AG09309 (cell line): ENCODE measurements at regions not wholly inside any gene's neighbourhood (a gene's known extent, or its start where the extent isn't known, plus 50 kb on each side); places are given as distances from the start of the nearest gene placed in this dataset.

Experiments
- DNase-seq: peaks from one replicate; pipeline ENCODE4 v3.0.0-alpha.2; 2010; ENCODE audit warnings: low read depth
- H3K4me3 ChIP-seq: 2 replicates; pipeline ENCODE4 v1.5.1; 2011; ENCODE audit warnings: mild to moderate bottlenecking, low read depth, low read length, moderate library complexity; ENCODE audit not compliant: control insufficient read depth
- TF ChIP-seq, protein P1 (sequence below): IDR thresholded peaks from 2 replicates; pipeline ENCODE4 v1.5.1; 2011; ENCODE audit warnings: mild to moderate bottlenecking, low read depth, low read length, inconsistent platforms; ENCODE audit not compliant: insufficient read depth, control insufficient read depth; ENCODE audit errors: missing control alignments

- no peak for DNase-seq
- TF ChIP-seq, protein P1, sequence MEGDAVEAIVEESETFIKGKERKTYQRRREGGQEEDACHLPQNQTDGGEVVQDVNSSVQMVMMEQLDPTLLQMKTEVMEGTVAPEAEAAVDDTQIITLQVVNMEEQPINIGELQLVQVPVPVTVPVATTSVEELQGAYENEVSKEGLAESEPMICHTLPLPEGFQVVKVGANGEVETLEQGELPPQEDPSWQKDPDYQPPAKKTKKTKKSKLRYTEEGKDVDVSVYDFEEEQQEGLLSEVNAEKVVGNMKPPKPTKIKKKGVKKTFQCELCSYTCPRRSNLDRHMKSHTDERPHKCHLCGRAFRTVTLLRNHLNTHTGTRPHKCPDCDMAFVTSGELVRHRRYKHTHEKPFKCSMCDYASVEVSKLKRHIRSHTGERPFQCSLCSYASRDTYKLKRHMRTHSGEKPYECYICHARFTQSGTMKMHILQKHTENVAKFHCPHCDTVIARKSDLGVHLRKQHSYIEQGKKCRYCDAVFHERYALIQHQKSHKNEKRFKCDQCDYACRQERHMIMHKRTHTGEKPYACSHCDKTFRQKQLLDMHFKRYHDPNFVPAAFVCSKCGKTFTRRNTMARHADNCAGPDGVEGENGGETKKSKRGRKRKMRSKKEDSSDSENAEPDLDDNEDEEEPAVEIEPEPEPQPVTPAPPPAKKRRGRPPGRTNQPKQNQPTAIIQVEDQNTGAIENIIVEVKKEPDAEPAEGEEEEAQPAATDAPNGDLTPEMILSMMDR: no peak
- H3K4me3 ChIP-seq: no peak overlapping the region
These were observed 753.2 kb downstream of the ARAP2 start for GRCh38 chr4:35491093-35491492.

GRCh38 chr4:35493977-35494376 is 750.3 kb downstream of the ARAP2 start:
- no peak overlapping the region for H3K4me3 ChIP-seq
- TF ChIP-seq, protein P1: no peak
- no peak for DNase-seq

- no peak for DNase-seq
- TF ChIP-seq, protein P1: no peak
- no peak overlapping the region for H3K4me3 ChIP-seq
These were observed 749.4 kb downstream of the ARAP2 start for GRCh38 chr4:35494955-35495354.

DNA sequence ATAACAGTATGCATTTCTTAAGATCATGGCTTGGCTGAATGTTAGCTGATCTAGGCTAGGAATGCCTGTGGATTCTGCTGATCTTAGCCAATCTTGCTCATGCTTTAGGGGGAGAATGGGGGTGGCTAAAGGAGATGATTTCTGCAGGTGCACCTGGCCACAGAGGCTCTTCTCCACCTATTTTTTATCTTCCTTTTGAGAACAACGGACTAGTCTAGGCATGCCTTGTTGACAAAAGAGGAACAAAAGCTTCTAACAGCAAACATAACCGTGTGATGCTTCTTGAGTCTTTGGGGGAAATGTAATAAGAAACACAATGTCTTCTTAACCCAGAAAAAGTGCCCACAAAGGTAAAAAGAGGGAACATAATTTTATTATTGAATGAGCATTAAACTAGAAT is 743.5 kb downstream of the ARAP2 start:
- H3K4me3 ChIP-seq: no peak overlapping the region
- DNase-seq: no peak
- TF ChIP-seq, protein P1: no peak

DNA sequence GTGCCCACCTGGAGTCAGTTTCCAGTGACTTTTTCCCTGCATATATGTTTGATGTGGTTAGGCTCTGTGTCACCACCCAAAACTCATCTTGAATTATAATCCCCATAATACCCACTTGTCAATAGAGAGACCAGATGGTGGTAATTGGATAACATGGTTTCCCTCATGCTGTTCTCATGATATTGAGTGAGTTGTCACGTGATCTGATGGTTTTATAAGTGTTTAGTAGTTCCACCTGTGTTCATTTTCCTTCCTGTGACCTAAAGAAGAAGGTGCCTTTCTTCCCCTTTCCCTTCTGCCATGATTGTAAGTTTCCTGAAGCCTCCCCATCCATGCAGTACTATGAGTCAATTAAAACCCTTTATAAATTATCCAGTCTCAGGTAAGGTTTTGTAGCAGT is 740.9 kb downstream of the ARAP2 start:
- H3K4me3 ChIP-seq: no peak overlapping the region
- DNase-seq: no peak
- TF ChIP-seq, protein P1: no peak

DNA sequence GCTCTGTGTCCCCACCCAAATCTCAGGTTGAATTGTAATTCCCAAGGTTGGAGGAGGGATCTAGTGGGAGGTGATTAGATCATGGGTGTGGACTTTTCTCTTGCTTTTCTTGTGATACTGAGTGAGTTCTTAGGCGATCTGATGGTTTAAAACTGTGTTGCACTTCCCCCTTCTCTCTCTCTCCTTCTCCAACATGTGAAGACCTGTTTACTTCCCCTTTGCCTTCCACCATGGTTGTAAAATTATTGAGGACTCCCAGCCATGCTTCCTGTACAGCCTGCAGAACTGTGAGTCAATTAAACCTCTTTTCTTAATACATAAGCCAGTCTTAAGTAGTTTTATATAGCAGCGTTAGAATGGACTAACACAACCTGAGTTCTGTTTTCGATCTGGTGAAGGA is 738.2 kb downstream of the ARAP2 start:
- no peak for DNase-seq
- H3K4me3 ChIP-seq: no peak overlapping the region
- TF ChIP-seq, protein P1: no peak

DNA sequence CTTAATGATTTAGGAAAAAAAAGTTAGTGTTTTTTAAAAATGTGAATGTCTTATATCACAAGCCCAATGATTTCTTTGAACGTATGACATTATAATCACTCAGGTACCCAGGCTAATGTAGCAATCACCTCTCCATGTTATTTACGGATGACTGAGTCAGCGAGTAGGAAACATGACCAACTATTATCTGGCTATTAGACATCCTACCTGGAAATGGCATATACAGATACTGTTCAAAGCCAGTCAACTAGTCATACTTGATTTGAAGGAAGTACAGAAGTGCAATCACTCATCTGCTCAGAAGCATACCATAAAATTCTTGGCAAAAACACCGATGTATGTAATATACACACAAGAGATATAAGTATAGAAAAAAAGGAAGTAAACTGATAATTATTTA is 732.5 kb downstream of the ARAP2 start:
- no peak overlapping the region for H3K4me3 ChIP-seq
- no peak for DNase-seq
- TF ChIP-seq, protein P1: no peak
